HFF-Myc (cell line): ENCODE measurements at regions not wholly inside any gene's neighbourhood (a gene's known extent, or its start where the extent isn't known, plus 50 kb on each side); places are given as distances from the start of the nearest gene placed in this dataset.

Experiments
- DNase-seq: peaks from one replicate; pipeline ENCODE4 v3.0.0-alpha.2; 2011; ENCODE audit warnings: low read depth; ENCODE audit errors: extremely low read depth
- H3K4me3 ChIP-seq: replicated peaks from 2 replicates; pipeline ENCODE4 v1.5.1; 2011; ENCODE audit warnings: low read depth, mild to moderate bottlenecking, control low read depth, low read length
- TF ChIP-seq, protein P1 (sequence below): IDR thresholded peaks from 2 replicates; pipeline ENCODE4 v1.5.1; 2012; ENCODE audit warnings: mild to moderate bottlenecking, low read depth, low read length, control low read depth; ENCODE audit errors: missing control alignments

DNA sequence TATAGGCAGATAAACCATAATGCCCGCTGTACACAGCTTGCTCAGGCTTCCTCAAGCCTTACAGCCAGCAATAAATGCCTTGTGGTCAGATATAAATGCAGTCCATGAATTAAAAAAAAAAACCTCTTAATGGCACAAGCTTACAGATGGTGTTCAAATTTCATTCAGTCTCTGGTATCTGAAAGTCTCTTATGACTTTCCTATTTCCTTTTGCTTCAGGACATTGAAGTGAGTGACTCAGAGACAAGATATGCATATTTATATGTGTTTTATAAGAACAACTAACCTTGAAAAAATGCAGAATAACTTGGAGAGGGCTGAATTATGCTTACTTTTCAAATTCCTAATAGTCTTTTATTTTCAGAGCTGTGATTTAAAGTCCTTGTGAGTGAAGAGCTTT lies 426.9 kb upstream of the MIS18BP1 start:
- peak; percentile 80 for DNase-seq
- no peak overlapping the region for H3K4me3 ChIP-seq
- TF ChIP-seq, protein P1, sequence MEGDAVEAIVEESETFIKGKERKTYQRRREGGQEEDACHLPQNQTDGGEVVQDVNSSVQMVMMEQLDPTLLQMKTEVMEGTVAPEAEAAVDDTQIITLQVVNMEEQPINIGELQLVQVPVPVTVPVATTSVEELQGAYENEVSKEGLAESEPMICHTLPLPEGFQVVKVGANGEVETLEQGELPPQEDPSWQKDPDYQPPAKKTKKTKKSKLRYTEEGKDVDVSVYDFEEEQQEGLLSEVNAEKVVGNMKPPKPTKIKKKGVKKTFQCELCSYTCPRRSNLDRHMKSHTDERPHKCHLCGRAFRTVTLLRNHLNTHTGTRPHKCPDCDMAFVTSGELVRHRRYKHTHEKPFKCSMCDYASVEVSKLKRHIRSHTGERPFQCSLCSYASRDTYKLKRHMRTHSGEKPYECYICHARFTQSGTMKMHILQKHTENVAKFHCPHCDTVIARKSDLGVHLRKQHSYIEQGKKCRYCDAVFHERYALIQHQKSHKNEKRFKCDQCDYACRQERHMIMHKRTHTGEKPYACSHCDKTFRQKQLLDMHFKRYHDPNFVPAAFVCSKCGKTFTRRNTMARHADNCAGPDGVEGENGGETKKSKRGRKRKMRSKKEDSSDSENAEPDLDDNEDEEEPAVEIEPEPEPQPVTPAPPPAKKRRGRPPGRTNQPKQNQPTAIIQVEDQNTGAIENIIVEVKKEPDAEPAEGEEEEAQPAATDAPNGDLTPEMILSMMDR: no peak

DNA sequence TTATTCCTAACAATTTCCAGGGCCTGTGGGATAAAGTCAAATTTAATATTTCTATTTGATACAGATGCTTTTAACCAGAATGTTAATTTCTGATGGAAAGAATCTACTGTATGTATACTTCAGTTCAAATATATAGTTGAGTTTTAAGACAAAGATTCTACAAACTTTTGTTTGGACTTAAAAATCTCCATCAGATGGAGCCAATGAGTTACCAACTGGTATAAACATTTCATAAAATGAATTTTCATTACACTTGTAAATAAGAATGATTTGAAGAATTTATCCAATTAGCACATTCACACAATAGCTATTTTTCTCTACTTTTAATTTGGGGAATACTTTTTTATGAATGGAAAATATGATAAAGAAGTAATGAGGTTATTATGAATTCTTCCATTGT lies 425.2 kb upstream of the MIS18BP1 start:
- DNase-seq: no peak
- no peak overlapping the region for H3K4me3 ChIP-seq
- TF ChIP-seq, protein P1: no peak

DNA sequence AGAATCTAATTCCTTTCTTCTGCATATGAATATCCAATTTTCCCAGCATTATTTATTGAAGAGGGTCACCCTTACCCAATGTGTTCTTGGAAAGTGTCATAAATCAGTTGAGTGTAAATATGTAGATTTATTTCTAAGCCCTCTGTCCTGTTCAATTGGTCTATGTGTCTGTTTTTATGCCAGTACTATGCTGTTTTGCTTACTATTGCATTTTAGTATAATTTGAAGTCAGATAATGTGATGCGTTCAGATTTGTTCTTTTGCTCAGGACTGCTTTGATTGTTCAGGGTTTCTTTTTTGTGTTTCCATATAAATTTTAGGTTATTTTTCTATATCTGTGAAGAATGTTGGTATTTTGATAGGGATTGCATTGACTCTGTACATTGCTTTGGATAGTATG lies 420.4 kb upstream of the MIS18BP1 start:
- no peak for DNase-seq
- no peak overlapping the region for H3K4me3 ChIP-seq
- TF ChIP-seq, protein P1: no peak

DNA sequence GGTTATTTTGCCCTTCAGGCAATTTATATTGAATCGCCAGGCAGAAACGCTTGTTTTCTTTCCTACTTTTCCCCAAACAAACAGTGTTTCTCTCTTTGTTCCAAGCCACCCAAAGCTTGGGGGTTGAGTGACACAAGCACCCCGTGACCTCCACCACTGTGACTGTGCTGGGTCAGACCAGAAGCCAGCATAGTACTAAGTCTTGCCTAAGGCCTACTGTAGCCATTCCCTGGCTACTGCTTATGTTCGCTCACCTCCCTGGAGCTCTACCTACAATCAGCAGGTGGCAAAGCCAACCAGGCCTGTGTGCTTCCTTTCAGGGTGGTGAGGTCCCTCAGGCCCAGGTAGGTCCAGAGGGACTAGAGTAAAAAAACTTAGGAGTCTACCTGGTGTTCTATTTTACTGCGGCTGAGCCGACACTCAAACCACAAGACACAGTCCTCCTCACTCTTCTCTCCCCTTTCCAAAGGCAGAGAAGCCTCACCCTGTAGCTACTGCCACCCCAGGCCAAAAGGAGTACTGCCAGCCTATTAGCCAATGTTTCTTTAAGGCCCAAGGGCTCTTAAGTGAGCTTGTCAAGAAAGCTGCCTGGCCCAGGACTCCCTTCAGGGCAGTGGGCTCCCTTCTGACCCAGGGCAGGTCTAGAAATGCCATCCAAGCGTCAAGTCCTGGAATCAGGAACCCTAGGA lies 411.8 kb upstream of the MIS18BP1 start:
- TF ChIP-seq, protein P1: peak; percentile 41
- DNase-seq: no peak

DNA sequence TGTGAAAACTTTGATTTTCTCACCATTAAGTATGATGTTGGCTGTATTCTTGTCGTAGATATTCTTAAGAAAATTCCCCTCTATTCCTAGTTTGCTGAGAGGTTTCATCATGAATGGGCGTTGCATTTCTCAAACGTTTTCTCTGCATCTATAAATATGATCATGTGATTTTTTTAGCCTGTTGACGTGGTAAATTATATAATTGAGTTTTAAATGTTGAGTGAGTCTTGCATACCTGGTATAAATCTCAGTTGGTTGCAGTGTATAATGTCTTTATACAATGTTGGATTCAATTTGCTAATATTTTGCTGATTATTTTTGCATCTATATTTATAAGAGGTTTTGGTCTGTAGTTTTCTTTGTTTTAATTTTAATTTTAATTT lies 405.9 kb upstream of the MIS18BP1 start:
- DNase-seq: no peak
- H3K4me3 ChIP-seq: no peak overlapping the region
- TF ChIP-seq, protein P1: no peak

More for the DNA sequence above, 411.8 kb upstream of the MIS18BP1 start:
- no peak overlapping the region for H3K4me3 ChIP-seq

DNA sequence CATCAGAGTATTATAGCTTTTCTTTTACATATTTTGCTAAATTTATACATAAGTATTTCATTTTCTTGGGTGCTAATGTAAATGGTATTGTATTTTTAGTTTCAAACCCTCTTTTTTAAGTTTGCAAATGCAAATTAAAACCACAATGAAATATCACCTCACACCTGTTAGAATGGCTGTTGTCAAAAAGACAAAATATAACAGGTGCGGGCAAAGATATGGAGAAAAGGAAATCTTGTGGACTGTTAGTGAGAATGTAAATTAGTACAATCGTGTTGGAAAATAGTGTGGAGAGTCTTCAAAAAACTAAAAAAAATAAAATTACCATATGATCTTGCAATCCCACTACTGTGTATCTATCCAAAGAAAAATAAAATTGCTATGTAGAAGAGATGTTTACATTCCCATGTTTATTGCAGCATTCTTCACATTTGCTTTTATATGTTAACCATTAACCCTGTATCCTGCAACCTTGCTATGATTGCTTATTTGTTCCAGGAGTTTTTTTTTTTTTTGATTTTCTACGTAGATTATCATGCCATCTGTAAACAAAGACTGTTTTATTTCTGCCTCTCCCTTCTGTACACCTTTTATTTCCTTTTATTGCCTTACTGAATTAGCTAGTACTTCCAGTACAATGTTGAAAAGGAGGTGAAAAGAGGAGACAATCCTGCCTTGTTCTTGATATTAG lies 405.4 kb upstream of the MIS18BP1 start:
- DNase-seq: no peak
- H3K4me3 ChIP-seq: no peak overlapping the region
- TF ChIP-seq, protein P1: no peak
